Hepatocyte (in vitro differentiated cells): ENCODE measurements at regions not wholly inside any gene's neighbourhood (a gene's known extent, or its start where the extent isn't known, plus 50 kb on each side); places are given as distances from the start of the nearest gene placed in this dataset.
"Not testable (repeated sequence)": the region's sequence is repeated elsewhere in the genome, so short reads cannot be mapped to it uniquely, and the experiment has no call there.

Experiments
- EZH2 ChIP-seq: fragments of 200-600 bp; sonication (generic); IDR thresholded peaks from 2 replicates; pipeline ENCODE4 v1.6.1; 2016; ENCODE audit warnings: antibody characterized with exemption, mild to moderate bottlenecking, borderline replicate concordance
- EZH2phosphoT487 ChIP-seq: fragments of 200-600 bp; sonication (generic); IDR thresholded peaks from one replicate; pipeline ENCODE4 v1.6.1; 2018; ENCODE audit warnings: antibody characterized with exemption, mild to moderate bottlenecking, low read depth, moderate library complexity; ENCODE audit not compliant: unreplicated experiment, severe bottlenecking

GRCh38 chr4:68720723-68721122, 50.3 kb upstream of the UGT2B15 start:
- not testable (repeated sequence) for TF ChIP-seq EZH2, EZH2phosphoT487
